Esophagus muscularis mucosa (tissue), 4 donors: ENCODE measurements at regions not wholly inside any gene's neighbourhood (a gene's known extent, or its start where the extent isn't known, plus 50 kb on each side); places are given as distances from the start of the nearest gene placed in this dataset.

ENCODE experiments used
- DNase-seq: peaks from one replicate; pipeline ENCODE4 v3.0.0-alpha.2; 2017; ENCODE audit errors: extremely low spot score
- H3K27ac ChIP-seq, 4 donors: fragments of 200-600 bp; sonication (generic); replicated peaks in 1 of 4; 1 replicate in 3 of 4; 2 replicates in 1 of 4; pipeline ENCODE4 v1.5.1; 2016 to 2019; ENCODE audit warnings: mild to moderate bottlenecking in 1 of 4
- H3K27me3 ChIP-seq, 4 donors: fragments of 200-600 bp; sonication (generic); one replicate each; pipeline versions ENCODE4 v1.5.1 to v1.6.0; 2016 to 2019
- H3K36me3 ChIP-seq, 4 donors: fragments of 200-600 bp; sonication (generic); one replicate each; pipeline ENCODE4 v1.5.1; 2016 to 2019
- H3K4me1 ChIP-seq, 4 donors: fragments of 200-600 bp; sonication (generic); one replicate each; pipeline ENCODE4 v1.5.1; 2016 to 2019
- H3K4me3 ChIP-seq, 4 donors: fragments of 200-600 bp; sonication (generic); 1 replicate in 2 of 4; 2 replicates in 2 of 4; pipeline ENCODE4 v1.5.1; 2016 to 2019; ENCODE audit warnings: mild to moderate bottlenecking in 4 of 4, moderate library complexity in 1 of 4
- H3K9me3 ChIP-seq, 4 donors: fragments of 200-600 bp; sonication (generic); 1 replicate in 3 of 4; 2 replicates in 1 of 4; pipeline ENCODE4 v1.5.1; 2016 to 2019
- EP300 ChIP-seq: sonication (generic); formaldehyde crosslinking; IDR thresholded peaks from one replicate; pipeline ENCODE4 v1.6.1; 2017; ENCODE audit warnings: antibody characterized with exemption
- POLR2A ChIP-seq: fragments of 450-650 bp; IDR thresholded peaks from one replicate; pipeline ENCODE4 v1.6.1; 2017; ENCODE audit warnings: antibody characterized with exemption, moderate library complexity, mild to moderate bottlenecking, low read depth
- POLR2AphosphoS5 ChIP-seq, 2 donors: sonication (generic); formaldehyde crosslinking; IDR thresholded peaks; one replicate each; pipeline ENCODE4 v1.6.1; 2017; ENCODE audit warnings: antibody characterized with exemption in 2 of 2
- WGBS: methylation state at CpG from one replicate; pipeline ENCODE4 v1.1.5; 2018; 5-methylcytosine and 5-hydroxymethylcytosine counted together
- intact Hi-C: fragments of 100-400 bp; cut with DNase I; formaldehyde crosslinking; loops from one replicate; pipeline ENCODE4 v1.15.1; 2023
- TF ChIP-seq, protein P1 (sequence below), 3 experiments: fragments of 200-600 bp in 2 of 3; fragments of 450-650 bp in 1 of 3; sonication (generic) in 2 of 3; IDR thresholded peaks; one replicate each; pipeline ENCODE4 v1.5.1; 2017 to 2019; ENCODE audit warnings: antibody characterized with exemption in 3 of 3, mild to moderate bottlenecking in 2 of 3, moderate library complexity in 1 of 3

- DNase-seq = no peak
- peaks cover 0 to 3% (median 0%) of the 10 kb centered on the region in 4 donors for H3K4me1 ChIP-seq
- no peaks in the 10 kb centered on the region for H3K27me3 ChIP-seq
- no peak overlapping the region for H3K4me3 ChIP-seq
- no peaks in the 10 kb centered on the region for H3K36me3 ChIP-seq
- 82% methylated on average over 6 of the region's 6 CpGs for WGBS
- intact Hi-C loops = no loop called here
- TF ChIP-seq, protein P1, sequence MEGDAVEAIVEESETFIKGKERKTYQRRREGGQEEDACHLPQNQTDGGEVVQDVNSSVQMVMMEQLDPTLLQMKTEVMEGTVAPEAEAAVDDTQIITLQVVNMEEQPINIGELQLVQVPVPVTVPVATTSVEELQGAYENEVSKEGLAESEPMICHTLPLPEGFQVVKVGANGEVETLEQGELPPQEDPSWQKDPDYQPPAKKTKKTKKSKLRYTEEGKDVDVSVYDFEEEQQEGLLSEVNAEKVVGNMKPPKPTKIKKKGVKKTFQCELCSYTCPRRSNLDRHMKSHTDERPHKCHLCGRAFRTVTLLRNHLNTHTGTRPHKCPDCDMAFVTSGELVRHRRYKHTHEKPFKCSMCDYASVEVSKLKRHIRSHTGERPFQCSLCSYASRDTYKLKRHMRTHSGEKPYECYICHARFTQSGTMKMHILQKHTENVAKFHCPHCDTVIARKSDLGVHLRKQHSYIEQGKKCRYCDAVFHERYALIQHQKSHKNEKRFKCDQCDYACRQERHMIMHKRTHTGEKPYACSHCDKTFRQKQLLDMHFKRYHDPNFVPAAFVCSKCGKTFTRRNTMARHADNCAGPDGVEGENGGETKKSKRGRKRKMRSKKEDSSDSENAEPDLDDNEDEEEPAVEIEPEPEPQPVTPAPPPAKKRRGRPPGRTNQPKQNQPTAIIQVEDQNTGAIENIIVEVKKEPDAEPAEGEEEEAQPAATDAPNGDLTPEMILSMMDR (IDR thresholded peaks at IDR 0.05) = no peak
- no peak for TF ChIP-seq EP300
- no peak for TF ChIP-seq POLR2AphosphoS5 (IDR thresholded peaks at IDR 0.05)
- no peak for TF ChIP-seq POLR2A
- no peaks in the 10 kb centered on the region for H3K9me3 ChIP-seq
- no peak overlapping the region for H3K27ac ChIP-seq
These were observed 96.0 kb upstream of the CCDC28A start for GRCh38 chr6:138677538-138677937.

GRCh38 chr6:138678168-138678567, 95.4 kb upstream of the CCDC28A start:
- H3K4me3 ChIP-seq = no peak overlapping the region
- H3K9me3 ChIP-seq = no peaks in the 10 kb centered on the region
- intact Hi-C loops = no loop called here
- no peaks in the 10 kb centered on the region for H3K27me3 ChIP-seq
- H3K27ac ChIP-seq = no peak overlapping the region
- peaks cover 0 to 8% (median 2%) of the 10 kb centered on the region in 4 donors for H3K4me1 ChIP-seq
- no peak for DNase-seq
- TF ChIP-seq EP300 (no peak), POLR2A (no peak), POLR2AphosphoS5 (IDR thresholded peaks at IDR 0.05) (no peak)
- TF ChIP-seq, protein P1 (IDR thresholded peaks at IDR 0.05) = no peak
- H3K36me3 ChIP-seq = no peaks in the 10 kb centered on the region

DNA sequence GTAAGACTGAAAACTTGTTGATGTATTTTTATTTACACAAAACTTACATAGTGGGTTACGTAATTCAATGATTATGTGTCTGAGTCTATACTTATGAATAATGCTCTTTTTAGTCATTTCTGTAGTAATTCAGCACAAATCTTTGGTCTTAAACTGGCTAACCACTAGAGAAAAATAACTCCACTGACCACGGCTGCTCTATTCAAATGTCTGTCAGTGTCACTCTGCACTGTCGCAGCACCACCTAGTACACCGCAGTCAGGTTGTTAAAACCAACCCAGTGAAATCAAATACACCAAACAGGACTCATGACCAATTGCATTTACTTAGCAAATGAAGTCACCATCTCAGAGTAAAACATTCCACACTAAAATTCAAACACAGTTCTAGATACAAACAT, 93.5 kb upstream of the CCDC28A start:
- no peak overlapping the region for H3K4me3 ChIP-seq
- no peak for DNase-seq
- H3K9me3 ChIP-seq = no peaks in the 10 kb centered on the region
- H3K27ac ChIP-seq = no peak overlapping the region
- TF ChIP-seq, protein P1 (IDR thresholded peaks at IDR 0.05) = no peak
- no peak for TF ChIP-seq POLR2A
- no peak for TF ChIP-seq EP300
- TF ChIP-seq POLR2AphosphoS5 (IDR thresholded peaks at IDR 0.05) = no peak
- no peaks in the 10 kb centered on the region for H3K27me3 ChIP-seq
- WGBS = 92% methylated on average over 4 of the region's 4 CpGs
- H3K4me1 ChIP-seq = peaks cover 0 to 11% (median 4%) of the 10 kb centered on the region in 4 donors
- intact Hi-C loops = no loop called here
- H3K36me3 ChIP-seq = no peaks in the 10 kb centered on the region

DNA sequence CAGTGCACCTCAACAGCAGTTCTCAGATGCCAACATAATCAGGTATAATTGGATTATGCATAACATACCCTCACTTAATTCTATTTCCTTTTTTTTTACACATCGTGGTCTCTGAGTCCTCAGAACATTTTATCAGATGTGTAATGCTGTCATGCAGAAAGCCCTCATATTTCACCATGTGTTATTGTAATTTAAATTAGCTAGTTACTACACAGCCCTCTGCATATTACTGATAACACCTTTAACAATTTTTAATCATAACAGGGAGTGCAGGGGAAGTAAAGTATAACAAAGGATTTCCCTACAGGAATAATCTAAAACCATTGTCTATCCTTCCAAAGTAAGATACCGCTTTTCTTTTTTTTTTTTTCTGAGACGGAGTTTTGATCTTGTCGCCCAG, 91.9 kb upstream of the CCDC28A start:
- no peak for DNase-seq
- intact Hi-C loops = no loop called here
- TF ChIP-seq EP300 (no peak), POLR2AphosphoS5 (IDR thresholded peaks at IDR 0.05) (no peak), POLR2A (no peak)
- TF ChIP-seq, protein P1 (IDR thresholded peaks at IDR 0.05) = no peak
- Histone ChIP-seq H3K36me3 (no peaks in the 10 kb centered on the region), H3K27me3 (no peaks in the 10 kb centered on the region), H3K4me1 (peaks cover 0 to 11% (median 4%) of the 10 kb centered on the region in 4 donors), H3K27ac (no peak overlapping the region), H3K4me3 (no peak overlapping the region), H3K9me3 (no peaks in the 10 kb centered on the region)
- 78% methylated on average over 4 of the region's 4 CpGs for WGBS
